GM12878 (cell line): ENCODE measurements at regions not wholly inside any gene's neighbourhood (a gene's known extent, or its start where the extent isn't known, plus 50 kb on each side); places are given as distances from the start of the nearest gene placed in this dataset.

Experiments
- ATAC-seq: fragments of 200-7000 bp; cut with Tn5 transposase; 3 replicates; pipeline ENCODE4 v1.9.1; 2020; ENCODE audit warnings: mild to moderate bottlenecking, moderate library complexity
- BruUV-seq: library from RNA; stranded (reverse); fragments of 400-500 nt; replicated peaks from 2 replicates; lab custom pipeline; 2021; lab: Mats Ljungman, UMichigan
- CTCF ChIA-PET: fragments of 300-600 bp; sonication (Branson Sonifier 250); formaldehyde crosslinking; extraction: SDS; loops from one replicate; lab custom pipeline; 2021; ENCODE audit warnings: inconsistent platforms; lab: Yijun Ruan, JAX
- POLR2A ChIA-PET: fragments of 350-600 bp; formaldehyde crosslinking; extraction: SDS; loops from one replicate; lab custom pipeline; 2021; ENCODE audit warnings: inconsistent platforms; lab: Charles Lee
- RAD21 ChIA-PET: fragments of 300-600 bp; sonication (Branson Sonifier 250); formaldehyde crosslinking; loops from one replicate; lab custom pipeline; 2023; ENCODE audit warnings: antibody characterized with exemption; ENCODE audit not compliant: unreplicated experiment; lab: Charles Lee
- SMC1A ChIA-PET: fragments of 300-600 bp; sonication (Branson Sonifier 250); formaldehyde crosslinking; loops from one replicate; lab custom pipeline; 2023; ENCODE audit not compliant: unreplicated experiment, uncharacterized antibody; lab: Charles Lee
- DNase-seq: peaks from one replicate; pipeline ENCODE4 v3.0.0-alpha.2; 2011; ENCODE audit warnings: low read depth, low spot score
- FAIRE-seq: peaks from 3 replicates; lab custom pipeline; 2011; peaks lifted over from hg19 to GRCh38; lab: Jason Lieb, UNC
- H2AFZ ChIP-seq: 2 replicates; pipeline ENCODE4 v1.6.0; 2011; ENCODE audit warnings: low read depth, low read length, control low read depth; ENCODE audit not compliant: control insufficient read depth
- H3K27ac ChIP-seq: 2 replicates; pipeline ENCODE4 v1.5.1; 2011; ENCODE audit warnings: control low read depth; ENCODE audit not compliant: control insufficient read depth, insufficient read depth
- H3K27me3 ChIP-seq, 2 experiments: replicated peaks in 1 of 2; 2 replicates each; pipeline versions ENCODE4 v1.6.0 to v1.6.1; 2011; ENCODE audit warnings: low read length in 1 of 2; ENCODE audit not compliant: control insufficient read depth in 2 of 2, insufficient read depth in 2 of 2
- H3K36me3 ChIP-seq, 2 experiments: 2 replicates each; pipeline ENCODE4 v1.5.1; 2011; ENCODE audit warnings: low read length in 1 of 2; ENCODE audit not compliant: control insufficient read depth in 2 of 2, insufficient read depth in 2 of 2
- H3K4me1 ChIP-seq: 2 replicates; pipeline ENCODE4 v1.6.1; 2011; ENCODE audit warnings: mild to moderate bottlenecking, low read length, moderate library complexity, mixed read lengths; ENCODE audit not compliant: control insufficient read depth, insufficient read depth
- H3K4me2 ChIP-seq: 2 replicates; pipeline ENCODE4 v1.6.0; 2011; ENCODE audit warnings: control low read depth; ENCODE audit not compliant: control insufficient read depth, insufficient read depth
- H3K4me3 ChIP-seq: fragments of 200-600 bp; sonication (generic); 2 replicates; pipeline ENCODE4 v1.5.1; 2016
- H3K79me2 ChIP-seq: 2 replicates; pipeline ENCODE4 v1.6.0; 2011; ENCODE audit warnings: low read length; ENCODE audit not compliant: control insufficient read depth, insufficient read depth
- H3K9ac ChIP-seq: 2 replicates; pipeline ENCODE4 v1.8.0; 2011; ENCODE audit warnings: low read length, control low read depth, mixed read lengths; ENCODE audit not compliant: control insufficient read depth, insufficient read depth
- H3K9me3 ChIP-seq: replicated peaks from 3 replicates; pipeline ENCODE4 v1.5.1; 2011; ENCODE audit warnings: mild to moderate bottlenecking, low read length; ENCODE audit not compliant: control insufficient read depth, insufficient read depth
- H4K20me1 ChIP-seq: 2 replicates; pipeline ENCODE4 v1.6.0; 2011; ENCODE audit not compliant: control insufficient read depth, insufficient read depth
- BHLHE40 ChIP-seq, 2 experiments: fragments of 450-650 bp in 1 of 2; IDR thresholded peaks; 2 replicates each; pipeline ENCODE4 v1.6.1; 2011 to 2017; ENCODE audit warnings: low read depth in 2 of 2, borderline replicate concordance in 1 of 2, improper control_type of control experiment in 1 of 2, low read length in 1 of 2, mild to moderate bottlenecking in 1 of 2
- CHD1 ChIP-seq: IDR thresholded peaks from 2 replicates; pipeline ENCODE4 v1.6.1; 2012; ENCODE audit warnings: low read depth, low read length, improper control_type of control experiment
- FOXK2 ChIP-seq: fragments of 450-650 bp; IDR thresholded peaks from 2 replicates; pipeline ENCODE4 v1.6.1; 2017; ENCODE audit warnings: mild to moderate bottlenecking, moderate library complexity
- FOXM1 ChIP-seq: IDR thresholded peaks from 2 replicates; pipeline ENCODE4 v1.6.1; 2012; ENCODE audit warnings: low read depth, mild to moderate bottlenecking, inconsistent platforms, low read length, moderate library complexity
- IRF5 ChIP-seq: fragments of 450-650 bp; IDR thresholded peaks from 2 replicates; pipeline ENCODE4 v1.6.1; 2017; ENCODE audit warnings: borderline replicate concordance
- NFIC ChIP-seq: IDR thresholded peaks from 2 replicates; pipeline ENCODE4 v1.6.1; 2012; ENCODE audit warnings: low read depth, mild to moderate bottlenecking, inconsistent platforms, low read length, moderate library complexity
- NR2C2 ChIP-seq: IDR thresholded peaks from 2 replicates; pipeline ENCODE4 v1.6.1; 2011; ENCODE audit warnings: borderline replicate concordance, low read depth; ENCODE audit not compliant: control insufficient read depth, insufficient read length
- POLR2A ChIP-seq: IDR thresholded peaks from 2 replicates; pipeline ENCODE4 v1.6.1; 2011; ENCODE audit warnings: low read depth, mild to moderate bottlenecking, low read length
- PRDM15 ChIP-seq: fragments of 450-650 bp; formaldehyde crosslinking; IDR thresholded peaks from 2 replicates; pipeline ENCODE4 v1.4.0; 2020; ENCODE audit warnings: mild to moderate bottlenecking, moderate library complexity
- RELB ChIP-seq: fragments of 450-650 bp; IDR thresholded peaks from 2 replicates; pipeline ENCODE4 v1.6.1; 2017; ENCODE audit warnings: low read depth, mild to moderate bottlenecking, moderate library complexity
- SREBF2 ChIP-seq: IDR thresholded peaks from 2 replicates; pipeline ENCODE4 v1.6.1; 2012; ENCODE audit warnings: mild to moderate bottlenecking, low read length
- YBX1 ChIP-seq: fragments of 450-650 bp; IDR thresholded peaks from 2 replicates; pipeline ENCODE4 v1.6.1; 2016; ENCODE audit warnings: antibody characterized with exemption
- WGBS: methylation state at CpG from one replicate; pipeline ENCODE4 v1.1.6; 2016; ENCODE audit warnings: low lambda C conversion rate; ENCODE audit not compliant: insufficient replicate concordance, insufficient coverage; ENCODE audit errors: missing lambda C conversion rate; 5-methylcytosine and 5-hydroxymethylcytosine counted together
- in situ Hi-C: fragments of 300-500 bp; cut with MboI; formaldehyde crosslinking; loops from 9 replicates; pipeline ENCODE4 v1.14.3; 2018; ENCODE audit warnings: mixed read lengths
- intact Hi-C: fragments of 100-400 bp; cut with micrococcal nuclease; formaldehyde crosslinking; loops from one replicate; pipeline ENCODE4 v1.14.2; 2022; ENCODE audit not compliant: unreplicated experiment

GRCh38 chr3:132987396-132987795 is 50.8 kb upstream of the TMEM108 start:
- ChIA-PET SMC1A (no interaction called here), RAD21 (no interaction called here), POLR2A (no interaction called here), CTCF (no interaction called here)
- in situ Hi-C loops (no loop called here), intact Hi-C loops (no loop called here)
- H3K9me3 ChIP-seq, result no peaks in the 10 kb centered on the region
- no peak overlapping the region for H2AFZ ChIP-seq
- no peak overlapping the region for H3K27ac ChIP-seq
- ATAC-seq (no peak), FAIRE-seq (no peak), DNase-seq (no peak)
- no peaks in the 10 kb centered on the region for H3K4me1 ChIP-seq
- H3K36me3 ChIP-seq, result no peaks in the 10 kb centered on the region
- TF ChIP-seq POLR2A (no peak), IRF5 (no peak)
- no peaks in the 10 kb centered on the region for H3K79me2 ChIP-seq
- no peak overlapping the region for H3K9ac ChIP-seq
- no peak overlapping the region for H3K4me2 ChIP-seq
- no peak overlapping the region for H3K4me3 ChIP-seq
- no peaks in the 10 kb centered on the region for H4K20me1 ChIP-seq
- H3K27me3 ChIP-seq, result no peaks in the 10 kb centered on the region
- 22% methylated on average over 4 of the region's 4 CpGs for WGBS
- BruUV-seq, result no TSS peak

- H3K36me3 ChIP-seq, result no peaks in the 10 kb centered on the region
- intact Hi-C loops (no loop called here), in situ Hi-C loops (no loop called here)
- ATAC-seq (no peak), DNase-seq (no peak), FAIRE-seq (no peak)
- no peak overlapping the region for H2AFZ ChIP-seq
- H3K4me1 ChIP-seq, result no peaks in the 10 kb centered on the region
- ChIA-PET POLR2A (no interaction called here), CTCF (no interaction called here), SMC1A (no interaction called here), RAD21 (no interaction called here)
- no peaks in the 10 kb centered on the region for H3K27me3 ChIP-seq
- H3K9ac ChIP-seq, result no peak overlapping the region
- no peak overlapping the region for H3K4me3 ChIP-seq
- 45% methylated on average over 1 of the region's 1 CpG for WGBS
- H4K20me1 ChIP-seq, result no peaks in the 10 kb centered on the region
- no peaks in the 10 kb centered on the region for H3K9me3 ChIP-seq
- H3K4me2 ChIP-seq, result no peak overlapping the region
- H3K79me2 ChIP-seq, result no peaks in the 10 kb centered on the region
- no peak overlapping the region for H3K27ac ChIP-seq
- no TSS peak for BruUV-seq
- TF ChIP-seq RELB (no peak), SREBF2 (no peak), BHLHE40 (IDR thresholded peaks at IDR 0.05; ENCODE audit: borderline replicate concordance in 1 of 2, low read depth in 2 of 2, low read length in 1 of 2) (no peak), NR2C2 (no peak), FOXK2 (no peak), CHD1 (no peak), PRDM15 (CRISPR knock-in tag) (no peak), YBX1 (no peak), FOXM1 (no peak), NFIC (no peak)
Measured at GRCh38 chr3:132984181-132984580, 54.0 kb upstream of the TMEM108 start.
